VCaP (cell line): ENCODE measurements at regions not wholly inside any gene's neighbourhood (a gene's known extent, or its start where the extent isn't known, plus 50 kb on each side); places are given as distances from the start of the nearest gene placed in this dataset.

Experiments
- H3K27ac ChIP-seq: fragments of 450-650 bp; 2 replicates; pipeline ENCODE4 v1.5.1; 2017
- TF ChIP-seq, protein P1 (sequence below): fragments of 450-650 bp; conservative IDR thresholded peaks from 2 replicates; pipeline ENCODE4 v1.5.1; 2017; ENCODE audit warnings: mild to moderate bottlenecking, moderate library complexity

DNA sequence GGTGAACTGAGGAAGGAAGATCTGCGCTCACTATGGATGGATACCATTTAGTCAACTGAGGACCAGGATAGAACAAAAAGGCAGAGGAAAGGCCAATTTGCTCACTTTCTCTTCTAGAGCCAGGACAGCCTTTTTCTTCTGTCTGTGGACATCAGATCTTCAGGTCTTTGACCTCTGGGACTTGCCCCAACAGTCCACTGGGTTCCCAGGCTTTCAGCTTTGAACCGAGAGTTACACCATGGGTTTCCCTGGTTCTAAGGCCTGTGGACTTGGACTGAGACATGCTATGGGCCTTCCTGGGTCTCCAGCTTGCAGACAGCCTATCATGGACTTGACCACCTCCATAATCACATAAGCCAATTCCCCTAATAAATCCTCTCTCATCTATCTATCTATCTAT, 232.0 kb downstream of the IPO8 start:
- no peak overlapping the region for H3K27ac ChIP-seq
- TF ChIP-seq, protein P1, sequence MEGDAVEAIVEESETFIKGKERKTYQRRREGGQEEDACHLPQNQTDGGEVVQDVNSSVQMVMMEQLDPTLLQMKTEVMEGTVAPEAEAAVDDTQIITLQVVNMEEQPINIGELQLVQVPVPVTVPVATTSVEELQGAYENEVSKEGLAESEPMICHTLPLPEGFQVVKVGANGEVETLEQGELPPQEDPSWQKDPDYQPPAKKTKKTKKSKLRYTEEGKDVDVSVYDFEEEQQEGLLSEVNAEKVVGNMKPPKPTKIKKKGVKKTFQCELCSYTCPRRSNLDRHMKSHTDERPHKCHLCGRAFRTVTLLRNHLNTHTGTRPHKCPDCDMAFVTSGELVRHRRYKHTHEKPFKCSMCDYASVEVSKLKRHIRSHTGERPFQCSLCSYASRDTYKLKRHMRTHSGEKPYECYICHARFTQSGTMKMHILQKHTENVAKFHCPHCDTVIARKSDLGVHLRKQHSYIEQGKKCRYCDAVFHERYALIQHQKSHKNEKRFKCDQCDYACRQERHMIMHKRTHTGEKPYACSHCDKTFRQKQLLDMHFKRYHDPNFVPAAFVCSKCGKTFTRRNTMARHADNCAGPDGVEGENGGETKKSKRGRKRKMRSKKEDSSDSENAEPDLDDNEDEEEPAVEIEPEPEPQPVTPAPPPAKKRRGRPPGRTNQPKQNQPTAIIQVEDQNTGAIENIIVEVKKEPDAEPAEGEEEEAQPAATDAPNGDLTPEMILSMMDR: no peak

DNA sequence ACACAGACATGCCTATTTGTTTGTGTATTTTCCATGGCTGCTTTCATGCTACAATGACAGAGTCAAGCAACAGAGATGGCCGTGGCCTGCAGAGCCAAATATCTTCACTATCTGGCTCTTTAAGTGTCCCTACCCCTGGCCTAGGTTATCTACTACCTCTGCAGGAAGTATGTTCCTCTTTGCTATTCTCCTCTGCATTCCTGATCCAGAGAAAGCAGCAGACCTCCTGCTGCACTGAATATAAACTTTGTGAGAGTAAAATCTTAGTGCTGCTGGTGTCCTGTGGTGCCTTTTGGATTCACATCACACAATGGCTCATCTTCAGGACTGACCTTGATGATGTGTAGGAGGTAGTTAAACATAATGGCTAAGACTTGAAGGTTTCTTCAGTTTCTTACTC, 233.4 kb downstream of the IPO8 start:
- no peak overlapping the region for H3K27ac ChIP-seq
- TF ChIP-seq, protein P1: no peak

DNA sequence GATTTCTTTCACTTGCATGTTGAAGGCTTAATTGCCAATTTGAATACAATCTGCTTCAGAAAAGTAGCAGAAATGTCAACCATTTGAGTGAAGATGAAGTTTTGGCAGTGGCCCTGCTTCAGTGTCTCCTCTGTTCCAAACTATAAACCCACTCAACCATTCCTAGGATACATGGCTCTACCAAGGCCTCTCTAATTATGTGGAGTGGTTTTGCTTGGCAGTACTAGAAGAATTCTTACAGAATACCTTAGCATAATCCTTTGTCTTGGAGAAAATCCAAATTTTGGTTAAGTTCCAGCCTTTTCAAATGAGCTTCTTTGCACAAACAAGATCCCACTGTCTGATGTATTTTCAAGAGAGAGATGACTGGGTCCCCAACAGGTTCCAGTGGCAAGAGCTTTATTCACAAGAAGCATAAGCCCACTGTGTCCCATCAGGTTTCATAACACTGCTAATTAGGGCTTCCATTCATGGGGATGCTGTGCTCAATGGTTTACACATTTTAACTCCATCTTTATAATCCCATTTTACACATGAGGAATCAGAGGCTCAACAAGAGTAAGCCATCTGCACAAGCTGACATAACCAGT, 234.5 kb downstream of the IPO8 start:
- TF ChIP-seq, protein P1: no peak
- no peak overlapping the region for H3K27ac ChIP-seq

DNA sequence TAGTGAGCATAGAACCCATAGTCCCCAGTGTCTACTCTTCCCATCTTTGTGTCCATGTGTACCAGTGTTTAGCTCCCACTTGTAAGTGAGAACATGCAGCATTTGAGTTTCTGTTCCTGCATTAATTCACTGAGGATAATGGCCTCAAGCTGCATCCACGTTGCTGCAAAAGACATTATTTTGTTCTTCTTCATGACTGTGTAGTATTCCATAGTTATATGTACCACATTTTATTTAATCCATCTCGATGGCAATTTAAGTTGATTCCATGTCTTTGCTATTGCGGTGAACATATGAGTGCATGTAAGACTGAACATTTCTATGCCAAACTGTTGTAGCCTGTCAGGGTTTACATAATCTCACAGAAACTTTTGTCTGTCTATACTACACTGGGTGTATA, 237.2 kb downstream of the IPO8 start:
- TF ChIP-seq, protein P1: no peak

DNA sequence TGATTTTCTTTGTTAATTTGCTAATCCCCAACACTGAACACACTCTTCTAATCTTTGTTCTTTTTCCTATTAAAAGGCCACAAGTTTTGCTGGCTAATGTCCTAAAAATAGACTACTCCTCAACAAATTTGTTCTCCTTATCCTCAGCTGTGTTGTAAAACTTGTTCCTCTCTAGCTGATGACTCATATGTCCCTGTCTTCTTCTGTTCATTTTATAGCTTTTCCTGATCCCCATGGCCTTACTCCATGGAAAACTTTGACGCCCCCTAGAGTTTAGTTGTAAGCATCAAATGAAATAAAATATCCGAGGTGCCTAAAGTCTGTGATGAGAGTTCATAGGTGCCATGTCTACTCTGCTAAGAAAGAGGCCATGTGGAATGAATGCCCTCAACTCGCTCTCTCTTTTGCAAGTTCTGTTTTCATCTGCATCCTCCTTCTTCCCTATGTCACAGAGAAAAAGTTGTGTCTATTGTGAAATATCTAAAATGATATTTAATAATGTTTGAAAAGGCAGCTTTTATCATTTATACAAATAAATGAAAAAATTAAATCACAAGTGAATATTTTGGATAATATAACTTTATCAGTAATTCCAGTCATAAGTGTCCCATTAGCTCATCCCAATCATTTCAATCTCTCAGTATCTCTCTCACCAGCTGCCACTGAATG, 237.9 kb downstream of the IPO8 start:
- H3K27ac ChIP-seq: no peak overlapping the region
- TF ChIP-seq, protein P1: peak; percentile 35

More for the DNA sequence above, 237.2 kb downstream of the IPO8 start:
- no peak overlapping the region for H3K27ac ChIP-seq

DNA sequence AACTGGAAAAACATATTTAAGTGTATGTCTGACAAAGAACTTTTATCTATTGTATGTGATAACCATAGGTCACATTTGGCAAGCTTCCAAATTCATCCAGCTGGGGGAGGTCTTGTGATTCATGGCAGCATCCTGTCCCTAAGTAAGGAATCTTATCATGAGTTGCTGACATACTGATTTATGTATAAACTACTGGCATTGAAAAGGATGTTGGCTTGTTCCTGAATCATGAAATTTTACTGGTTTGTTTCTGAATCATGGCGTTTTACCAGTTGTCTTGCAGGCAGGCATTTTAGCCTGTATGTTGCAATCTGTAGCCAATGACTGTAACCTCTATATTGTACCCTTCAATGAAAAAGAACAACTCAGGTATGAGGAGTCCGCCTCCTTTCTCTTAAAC, 244.8 kb downstream of the IPO8 start:
- H3K27ac ChIP-seq: no peak overlapping the region
- TF ChIP-seq, protein P1: no peak

DNA sequence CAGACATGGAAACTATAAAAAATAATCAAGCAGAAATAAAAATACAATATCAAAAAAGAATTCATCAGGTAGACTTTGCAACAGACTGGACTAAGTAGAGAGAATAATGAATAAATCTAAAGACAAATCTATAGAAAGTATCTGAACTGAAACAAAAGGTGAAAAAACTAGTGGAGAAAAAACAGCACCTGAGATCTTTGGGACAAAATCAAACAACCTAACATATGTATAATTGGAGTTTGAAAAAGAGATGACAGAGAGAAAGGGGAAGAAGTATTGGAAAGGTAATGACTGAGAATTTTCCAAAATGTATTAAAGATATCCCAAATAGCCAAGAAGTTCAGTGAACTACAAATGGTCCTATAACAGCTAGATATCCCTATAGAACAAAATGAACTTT, 245.4 kb downstream of the IPO8 start:
- TF ChIP-seq, protein P1: no peak
- no peak overlapping the region for H3K27ac ChIP-seq
